ENCODE measurements at regions not wholly inside any gene's neighbourhood (a gene's known extent, or its start where the extent isn't known, plus 50 kb on each side); places are given as distances from the start of the nearest gene placed in this dataset.

- TF ChIP-seq CTCF (conservative IDR thresholded peaks at IDR 0.05 in 1 of 2, IDR thresholded peaks at IDR 0.05 in 1 of 2; ENCODE audit: extremely low read depth in 1 of 2, insufficient read depth in 1 of 2, low read depth in 1 of 2, low read length in 2 of 2), result no peak
- TF ChIP-seq EZH2 (IDR thresholded peaks at IDR 0.05; ENCODE audit: borderline replicate concordance, low read length), result no peak
Measured at GRCh38 chr20:30816182-30816645, 441.2 kb upstream of the DEFB115 start.
